Chondrocyte (in vitro differentiated cells): ENCODE measurements at regions not wholly inside any gene's neighbourhood (a gene's known extent, or its start where the extent isn't known, plus 50 kb on each side); places are given as distances from the start of the nearest gene placed in this dataset.

Source experiments
- DNase-seq: peaks from one replicate; pipeline ENCODE4 v3.0.0; 2021; ENCODE audit warnings: mixed read lengths, low spot score
- H3K27ac Mint-ChIP-seq: one replicate; pipeline ENCODE4 v1.8.0; 2021; ENCODE audit warnings: mild to moderate bottlenecking, moderate library complexity, mixed read lengths; ENCODE audit not compliant: unreplicated experiment
- H3K27me3 Mint-ChIP-seq: 2 replicates; pipeline ENCODE4 v1.8.0; 2021; ENCODE audit warnings: low read depth, mixed read lengths
- H3K36me3 Mint-ChIP-seq: 2 replicates; pipeline ENCODE4 v1.8.0; 2021; ENCODE audit warnings: low read depth, mixed read lengths
- H3K4me1 Mint-ChIP-seq: 2 replicates; pipeline ENCODE4 v1.8.0; 2021; ENCODE audit warnings: low read depth, mild to moderate bottlenecking, mixed read lengths
- H3K4me3 Mint-ChIP-seq: one replicate; pipeline ENCODE4 v1.8.0; 2021; ENCODE audit warnings: mild to moderate bottlenecking, moderate library complexity, mixed read lengths; ENCODE audit not compliant: unreplicated experiment
- H3K9me3 Mint-ChIP-seq: 2 replicates; pipeline ENCODE4 v1.8.0; 2021; ENCODE audit warnings: low read depth, mixed read lengths
- CTCF ChIP-seq: fragments of 200-600 bp; sonication (generic); IDR thresholded peaks from 2 replicates; pipeline ENCODE4 v1.5.0; 2021; ENCODE audit warnings: antibody characterized with exemption, mild to moderate bottlenecking, moderate library complexity

GRCh38 chr10:44042926-44043602 lies 341.8 kb downstream of the CXCL12 start:
- TF ChIP-seq CTCF: no peak
- no peak overlapping the region for H3K4me3 Mint-ChIP-seq
- H3K27me3 Mint-ChIP-seq: no peaks in the 10 kb centered on the region
- H3K9me3 Mint-ChIP-seq: peaks cover 8% of the 10 kb centered on the region
- no peaks in the 10 kb centered on the region for H3K36me3 Mint-ChIP-seq
- no peak overlapping the region for H3K27ac Mint-ChIP-seq
- peaks cover 32% of the 10 kb centered on the region for H3K4me1 Mint-ChIP-seq
- no peak for DNase-seq

GRCh38 chr10:44042075-44042770 lies 342.7 kb downstream of the CXCL12 start:
- H3K27me3 Mint-ChIP-seq: no peaks in the 10 kb centered on the region
- no peak overlapping the region for H3K4me3 Mint-ChIP-seq
- no peaks in the 10 kb centered on the region for H3K36me3 Mint-ChIP-seq

GRCh38 chr10:44039599-44039998 lies 345.3 kb downstream of the CXCL12 start:
- no peak for TF ChIP-seq CTCF
- no peaks in the 10 kb centered on the region for H3K36me3 Mint-ChIP-seq
- peaks cover 7% of the 10 kb centered on the region for H3K4me1 Mint-ChIP-seq
- H3K27me3 Mint-ChIP-seq: no peaks in the 10 kb centered on the region
- no peak overlapping the region for H3K4me3 Mint-ChIP-seq
- peaks cover 8% of the 10 kb centered on the region for H3K9me3 Mint-ChIP-seq
- H3K27ac Mint-ChIP-seq: no peak overlapping the region
- no peak for DNase-seq

More at GRCh38 chr10:44042075-44042770, 342.7 kb downstream of the CXCL12 start:
- peaks cover 30% of the 10 kb centered on the region for H3K4me1 Mint-ChIP-seq
- no peak for TF ChIP-seq CTCF
- peaks cover 8% of the 10 kb centered on the region for H3K9me3 Mint-ChIP-seq
- no peak overlapping the region for H3K27ac Mint-ChIP-seq
- DNase-seq: no peak

GRCh38 chr10:44036425-44036824 lies 348.5 kb downstream of the CXCL12 start:
- DNase-seq: no peak
- H3K27me3 Mint-ChIP-seq: no peaks in the 10 kb centered on the region
- no peak for TF ChIP-seq CTCF
- H3K9me3 Mint-ChIP-seq: peaks cover 5% of the 10 kb centered on the region
- H3K4me1 Mint-ChIP-seq: peaks cover 20% of the 10 kb centered on the region
- H3K4me3 Mint-ChIP-seq: no peak overlapping the region
- H3K27ac Mint-ChIP-seq: no peak overlapping the region
- H3K36me3 Mint-ChIP-seq: no peaks in the 10 kb centered on the region

- no peak overlapping the region for H3K4me3 Mint-ChIP-seq
- H3K9me3 Mint-ChIP-seq: no peaks in the 10 kb centered on the region
- H3K27ac Mint-ChIP-seq: no peak overlapping the region
These were observed 349.3 kb downstream of the CXCL12 start for GRCh38 chr10:44035474-44036197.

More at GRCh38 chr10:44035474-44036197, 349.3 kb downstream of the CXCL12 start:
- no peak for DNase-seq
- H3K27me3 Mint-ChIP-seq: no peaks in the 10 kb centered on the region
- H3K36me3 Mint-ChIP-seq: no peaks in the 10 kb centered on the region
- no peak for TF ChIP-seq CTCF
- H3K4me1 Mint-ChIP-seq: peaks cover 28% of the 10 kb centered on the region
